ENCODE measurements at regions not wholly inside any gene's neighbourhood (a gene's known extent, or its start where the extent isn't known, plus 50 kb on each side); places are given as distances from the start of the nearest gene placed in this dataset.

- no peak overlapping the region for H3K4me3 ChIP-seq (ENCODE audit: low read length)
- DNase-seq (ENCODE audit: low read depth), result no peak
- TF ChIP-seq CTCF (conservative IDR thresholded peaks at IDR 0.05; ENCODE audit: low read length), result no peak
Measured at GRCh38 chr10:121313119-121313875, 284.9 kb downstream of the FGFR2 start.

DNA sequence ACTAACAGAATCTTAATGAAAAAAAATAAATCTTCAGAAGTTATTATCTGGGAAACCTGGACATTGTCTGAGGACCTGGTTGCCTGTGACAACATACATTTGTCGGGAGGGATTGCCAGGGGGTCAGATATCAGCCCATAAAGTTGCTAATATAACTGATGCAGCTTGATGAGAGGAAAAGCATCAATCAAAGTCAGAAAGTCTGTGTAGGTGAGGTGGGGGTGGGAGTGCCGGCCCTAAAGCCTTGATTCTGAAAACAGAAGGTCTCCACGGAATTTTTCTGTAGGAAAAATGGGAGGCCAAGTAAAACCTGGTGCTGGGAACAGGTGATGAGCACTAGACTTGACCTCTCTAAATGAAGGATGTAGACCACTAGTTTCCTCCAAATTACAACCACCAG lies 281.8 kb downstream of the FGFR2 start:
- TF ChIP-seq CTCF (conservative IDR thresholded peaks at IDR 0.05; ENCODE audit: low read length), result no peak
- H3K4me3 ChIP-seq (ENCODE audit: low read length), result no peak overlapping the region
- no peak for DNase-seq (ENCODE audit: low read depth)

GRCh38 chr10:121317374-121317773 lies 280.9 kb downstream of the FGFR2 start:
- no peak for TF ChIP-seq CTCF (conservative IDR thresholded peaks at IDR 0.05; ENCODE audit: low read length)
- no peak overlapping the region for H3K4me3 ChIP-seq (ENCODE audit: low read length)
- DNase-seq (ENCODE audit: low read depth), result no peak

DNA sequence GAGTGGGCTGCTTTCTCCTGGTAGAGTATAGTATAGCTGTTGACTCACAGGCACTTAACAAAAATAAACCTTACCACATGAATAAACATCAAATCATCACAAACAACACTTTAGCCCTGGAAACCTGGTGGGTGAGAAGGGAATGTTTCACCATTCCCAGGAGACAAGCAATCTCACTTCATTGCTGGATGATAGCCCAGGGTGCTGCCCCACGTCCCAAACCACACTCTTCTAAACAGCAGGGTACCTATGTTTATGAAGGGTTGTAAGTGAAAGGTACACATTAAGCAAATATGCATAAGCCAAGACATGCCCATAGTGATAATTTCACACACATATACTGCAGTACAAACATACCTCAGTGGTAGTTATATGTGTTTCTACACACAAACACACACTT lies 276.2 kb downstream of the FGFR2 start:
- no peak for TF ChIP-seq CTCF (conservative IDR thresholded peaks at IDR 0.05; ENCODE audit: low read length)
- H3K4me3 ChIP-seq (ENCODE audit: low read length), result no peak overlapping the region
- no peak for DNase-seq (ENCODE audit: low read depth)

DNA sequence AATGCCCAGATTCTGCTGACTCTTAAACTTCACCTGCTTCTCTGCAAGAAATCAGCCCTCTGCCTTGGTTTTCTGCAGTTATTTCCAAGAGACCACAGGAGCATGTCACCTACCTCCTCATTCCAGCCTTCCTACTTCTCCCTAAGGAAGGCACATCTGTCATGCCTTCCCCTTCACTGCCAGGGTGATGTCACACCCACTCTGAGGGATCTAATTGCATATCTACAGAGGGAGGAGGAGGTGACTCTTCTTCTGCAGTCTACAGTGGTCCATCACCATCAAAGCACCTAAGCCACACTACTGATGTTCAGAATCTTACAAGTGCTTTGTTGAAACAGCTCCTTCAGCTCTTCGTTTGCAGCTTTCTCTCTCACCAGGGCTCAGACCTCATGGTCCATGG lies 275.5 kb downstream of the FGFR2 start:
- no peak for TF ChIP-seq CTCF (conservative IDR thresholded peaks at IDR 0.05; ENCODE audit: low read length)
- no peak overlapping the region for H3K4me3 ChIP-seq (ENCODE audit: low read length)
- no peak for DNase-seq (ENCODE audit: low read depth)

DNA sequence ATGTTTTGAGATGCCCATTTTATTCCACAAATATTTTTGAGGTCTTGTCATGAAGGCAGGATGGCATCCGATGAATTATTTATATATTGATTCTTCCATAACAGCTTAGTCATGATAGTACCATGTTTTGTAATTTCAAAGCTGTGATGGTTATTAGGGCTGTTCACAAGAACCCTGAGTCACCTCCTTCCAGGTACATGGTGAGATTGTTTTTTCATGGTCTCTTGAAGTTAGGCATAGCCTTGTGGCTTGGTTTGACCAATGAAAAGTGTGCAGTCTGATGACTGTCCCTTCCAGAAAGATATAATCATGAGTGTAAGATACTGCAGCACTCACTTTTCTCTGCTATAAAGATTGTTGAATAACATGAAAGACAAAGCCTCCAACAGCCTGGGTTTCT lies 274.8 kb downstream of the FGFR2 start:
- DNase-seq (ENCODE audit: low read depth), result no peak
- H3K4me3 ChIP-seq (ENCODE audit: low read length), result no peak overlapping the region
- TF ChIP-seq CTCF (conservative IDR thresholded peaks at IDR 0.05; ENCODE audit: low read length), result no peak

GRCh38 chr10:121324678-121325213 lies 273.5 kb downstream of the FGFR2 start:
- no peak overlapping the region for H3K4me3 ChIP-seq (ENCODE audit: low read length)
- no peak for TF ChIP-seq CTCF (conservative IDR thresholded peaks at IDR 0.05; ENCODE audit: low read length)
- DNase-seq (ENCODE audit: low read depth), result no peak

Measured in AG10803 (cell line).